HG02870 (cell line): ENCODE measurements at regions not wholly inside any gene's neighbourhood (a gene's known extent, or its start where the extent isn't known, plus 50 kb on each side); places are given as distances from the start of the nearest gene placed in this dataset.

ENCODE experiments used
- ATAC-seq: cut with Tn5 transposase; IDR thresholded peaks from one replicate; pipeline ENCODE4 v1.9.1; 2021; ENCODE audit warnings: mild to moderate bottlenecking, moderate library complexity; ENCODE audit not compliant: unreplicated experiment

GRCh38 chr7:68119411-68119810 is 1122.8 kb downstream of the TYW1 start:
- no peak for ATAC-seq

GRCh38 chr7:68121056-68121455 is 1124.4 kb downstream of the TYW1 start:
- no peak for ATAC-seq

GRCh38 chr7:68121655-68122054 is 1125.0 kb downstream of the TYW1 start:
- ATAC-seq, result no peak

- ATAC-seq, result no peak
Observed at GRCh38 chr7:68122801-68123200, 1126.2 kb downstream of the TYW1 start.

GRCh38 chr7:68125168-68125567 is 1128.5 kb downstream of the TYW1 start:
- ATAC-seq, result no peak

GRCh38 chr7:68133045-68133444 is 1136.4 kb downstream of the TYW1 start:
- ATAC-seq, result no peak

- no peak for ATAC-seq
Observed at GRCh38 chr7:68143345-68143744, 1146.7 kb downstream of the TYW1 start.

- ATAC-seq, result no peak
Observed at GRCh38 chr7:68146983-68147382, 1150.3 kb downstream of the TYW1 start.

- no peak for ATAC-seq
Observed at GRCh38 chr7:68147614-68148238, 1151.1 kb downstream of the TYW1 start.

GRCh38 chr7:68148440-68148839 is 1151.8 kb downstream of the TYW1 start:
- ATAC-seq, result no peak

GRCh38 chr7:68152205-68152604 is 1155.6 kb downstream of the TYW1 start:
- ATAC-seq, result no peak

GRCh38 chr7:68155676-68156075 is 1159.0 kb downstream of the TYW1 start:
- ATAC-seq, result no peak

GRCh38 chr7:68158686-68159295 is 1162.2 kb downstream of the TYW1 start:
- no peak for ATAC-seq

GRCh38 chr7:68162712-68163111 is 1166.1 kb downstream of the TYW1 start:
- ATAC-seq, result no peak

- ATAC-seq, result no peak
Observed at GRCh38 chr7:68166525-68166924, 1169.9 kb downstream of the TYW1 start.

GRCh38 chr7:68173513-68173912 is 1176.9 kb downstream of the TYW1 start:
- no peak for ATAC-seq

- no peak for ATAC-seq
Observed at GRCh38 chr7:68176974-68177373, 1180.3 kb downstream of the TYW1 start.

- ATAC-seq, result no peak
Observed at GRCh38 chr7:68180761-68181160, 1184.1 kb downstream of the TYW1 start.

- no peak for ATAC-seq
Observed at GRCh38 chr7:68183176-68183575, 1186.5 kb downstream of the TYW1 start.

GRCh38 chr7:68185631-68186456 is 1189.2 kb downstream of the TYW1 start:
- ATAC-seq, result no peak

GRCh38 chr7:68187532-68187931 is 1190.9 kb downstream of the TYW1 start:
- no peak for ATAC-seq

GRCh38 chr7:68192941-68193340 is 1196.3 kb downstream of the TYW1 start:
- ATAC-seq, result no peak
